ENCODE measurements at regions not wholly inside any gene's neighbourhood (a gene's known extent, or its start where the extent isn't known, plus 50 kb on each side); places are given as distances from the start of the nearest gene placed in this dataset.

- TF ChIP-seq BORCS8-MEF2B (CRISPR knock-in tag; IDR thresholded peaks at IDR 0.05) = 0 out of 2 replicates have a peak, but pooled peaks have one; percentile 15
- TF ChIP-seq FUBP1 (CRISPR knock-in tag; IDR thresholded peaks at IDR 0.05; ENCODE audit: borderline replicate concordance) = no peak
- TF ChIP-seq ZNF230 (CRISPR knock-in tag; IDR thresholded peaks at IDR 0.05) = no peak
- 0 out of 2 replicates have a peak, but pooled peaks have one; percentile 3 for TF ChIP-seq KAT2B (IDR thresholded peaks at IDR 0.05; ENCODE audit: borderline replicate concordance, low read depth, low read length)
- no peak for TF ChIP-seq GPBP1L1 (CRISPR knock-in tag; IDR thresholded peaks at IDR 0.05)
- no peak for TF ChIP-seq ZNF674 (CRISPR knock-in tag; IDR thresholded peaks at IDR 0.05; ENCODE audit: low read depth)
- peak; percentile 62 for TF ChIP-seq MED1 (CRISPR knock-in tag; IDR thresholded peaks at IDR 0.05)
- no peak for TF ChIP-seq ZNF264 (CRISPR knock-in tag; IDR thresholded peaks at IDR 0.05)
- no peak for TF ChIP-seq PLRG1 (conservative IDR thresholded peaks at IDR 0.05)
- no peak for TF ChIP-seq ZNF546 (CRISPR knock-in tag; conservative IDR thresholded peaks at IDR 0.05)
- TF ChIP-seq ZNF331 (CRISPR knock-in tag; IDR thresholded peaks at IDR 0.05) = 0 out of 2 replicates have a peak, but pooled peaks have one; percentile 2
- 0 out of 2 replicates have a peak, but pooled peaks have one; percentile 45 for TF ChIP-seq IRF2 (CRISPR knock-in tag; IDR thresholded peaks at IDR 0.05)
- TF ChIP-seq HMGXB3 (CRISPR knock-in tag; IDR thresholded peaks at IDR 0.05; ENCODE audit: borderline replicate concordance) = peak; percentile 67; the same call in 1 of the 2 replicates
- no peak for TF ChIP-seq ZMAT3 (CRISPR knock-in tag; conservative IDR thresholded peaks at IDR 0.05)
- no peak for TF ChIP-seq ELK4 (CRISPR knock-in tag; IDR thresholded peaks at IDR 0.05; ENCODE audit: borderline replicate concordance)
- TF ChIP-seq ZFYVE20 (CRISPR knock-in tag; IDR thresholded peaks at IDR 0.05; ENCODE audit: borderline replicate concordance, low read depth) = no peak
- TF ChIP-seq LCORL (IDR thresholded peaks at IDR 0.05) = no peak
- TF ChIP-seq LCORL (CRISPR knock-in tag; IDR thresholded peaks at IDR 0.05) = no peak
- TF ChIP-seq, protein P1, sequence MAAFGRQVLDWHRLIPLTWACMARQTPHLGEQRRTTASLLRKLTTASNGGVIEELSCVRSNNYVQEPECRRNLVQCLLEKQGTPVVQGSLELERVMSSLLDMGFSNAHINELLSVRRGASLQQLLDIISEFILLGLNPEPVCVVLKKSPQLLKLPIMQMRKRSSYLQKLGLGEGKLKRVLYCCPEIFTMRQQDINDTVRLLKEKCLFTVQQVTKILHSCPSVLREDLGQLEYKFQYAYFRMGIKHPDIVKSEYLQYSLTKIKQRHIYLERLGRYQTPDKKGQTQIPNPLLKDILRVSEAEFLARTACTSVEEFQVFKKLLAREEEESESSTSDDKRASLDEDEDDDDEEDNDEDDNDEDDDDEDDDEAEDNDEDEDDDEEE (CRISPR knock-in tag; IDR thresholded peaks at IDR 0.05) = no peak
- no peak for TF ChIP-seq NKX3-1 (CRISPR knock-in tag; IDR thresholded peaks at IDR 0.05)
- peak; percentile 24; the same call in 1 of the 2 replicates for TF ChIP-seq HDAC2 (CRISPR knock-in tag; IDR thresholded peaks at IDR 0.05)
Observed at GRCh38 chr1:234781241-234782065, 171.5 kb upstream of the IRF2BP2 start (continued).
